ENCODE measurements at regions not wholly inside any gene's neighbourhood (a gene's known extent, or its start where the extent isn't known, plus 50 kb on each side); places are given as distances from the start of the nearest gene placed in this dataset.

DNA sequence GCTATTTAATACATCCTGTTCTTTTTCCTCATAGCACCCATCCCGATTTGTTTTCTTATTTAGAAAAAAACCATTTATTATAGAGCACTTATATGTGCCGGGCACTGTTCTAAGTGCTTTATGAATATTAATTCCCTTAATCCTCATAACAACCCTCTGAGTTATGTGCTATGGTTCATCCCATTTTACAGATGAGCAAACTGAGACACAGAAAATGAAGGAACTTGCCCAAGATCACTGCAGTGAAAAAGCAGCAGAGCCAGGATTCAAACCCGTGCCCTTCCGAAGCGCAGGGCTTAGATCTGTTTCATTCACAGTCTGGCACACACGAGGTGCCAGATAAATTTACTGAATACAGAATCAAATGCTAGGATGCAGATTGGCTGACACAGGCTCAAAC, 85.1 kb upstream of the ZC3H12A start:
- TF ChIP-seq CTCF (IDR thresholded peaks at IDR 0.05) (no peak), POLR2A (IDR thresholded peaks at IDR 0.05) (no peak)
